CD8-positive, alpha-beta memory T cell (primary cell): ENCODE measurements at regions not wholly inside any gene's neighbourhood (a gene's known extent, or its start where the extent isn't known, plus 50 kb on each side); places are given as distances from the start of the nearest gene placed in this dataset.
"Not testable (repeated sequence)": the region's sequence is repeated elsewhere in the genome, so short reads cannot be mapped to it uniquely, and the experiment has no call there.

Experiments used
- CTCF ChIA-PET: fragments of 350-600 bp; sonication (Branson Sonifier 250); formaldehyde crosslinking; loops from one replicate; lab custom pipeline; 2021; ENCODE audit warnings: antibody characterized with exemption; lab: Charles Lee
- POLR2A ChIA-PET: fragments of 350-600 bp; sonication (Branson Sonifier 250); formaldehyde crosslinking; loops from one replicate; lab custom pipeline; 2021; ENCODE audit warnings: antibody characterized with exemption; lab: Charles Lee
- DNase-seq, 5 donors: peaks; one replicate each; pipeline versions ENCODE4 v3.0.0 to v3.0.0-alpha.2; 2020 to 2022; ENCODE audit warnings: mixed read lengths in 1 of 5
- H3K27ac ChIP-seq: one replicate; pipeline ENCODE4 v1.7.0; 2013; ENCODE audit warnings: low read depth, mild to moderate bottlenecking, low read length, moderate library complexity
- H3K27me3 ChIP-seq: 2 replicates; pipeline ENCODE4 v1.7.0; 2013; ENCODE audit warnings: low read length, mild to moderate bottlenecking; ENCODE audit not compliant: insufficient read depth, poor library complexity, severe bottlenecking
- H3K36me3 ChIP-seq: 2 replicates; pipeline ENCODE4 v1.7.0; 2013; ENCODE audit warnings: mild to moderate bottlenecking, low read length, moderate library complexity; ENCODE audit not compliant: insufficient read depth
- H3K4me1 ChIP-seq: 2 replicates; pipeline ENCODE4 v1.7.0; 2013; ENCODE audit warnings: mild to moderate bottlenecking, low read length, moderate library complexity; ENCODE audit not compliant: insufficient read depth
- H3K4me3 ChIP-seq: 2 replicates; pipeline ENCODE4 v1.7.0; 2013; ENCODE audit warnings: mild to moderate bottlenecking, low read length
- H3K9me3 ChIP-seq: 2 replicates; pipeline ENCODE4 v1.7.0; 2013; ENCODE audit warnings: mild to moderate bottlenecking, low read length
- H3K27ac Mint-ChIP-seq, 8 donors: one replicate each; pipeline ENCODE4 v1.8.0; 2020 to 2021; ENCODE audit warnings: mixed read lengths in 8 of 8, mild to moderate bottlenecking in 6 of 8, inconsistent platforms in 3 of 8, moderate library complexity in 3 of 8
- H3K27me3 Mint-ChIP-seq, 2 donors: one replicate each; pipeline ENCODE4 v1.8.0; 2020 to 2021; ENCODE audit warnings: mixed read lengths in 2 of 2, mild to moderate bottlenecking in 1 of 2, moderate library complexity in 1 of 2
- H3K36me3 Mint-ChIP-seq, 3 donors: one replicate each; pipeline ENCODE4 v1.8.0; 2020 to 2021; ENCODE audit warnings: mixed read lengths in 3 of 3, inconsistent platforms in 1 of 3, mild to moderate bottlenecking in 1 of 3
- H3K4me1 Mint-ChIP-seq, 3 donors: one replicate each; pipeline ENCODE4 v1.8.0; 2020 to 2021; ENCODE audit warnings: mixed read lengths in 3 of 3, inconsistent platforms in 1 of 3, mild to moderate bottlenecking in 1 of 3
- H3K4me3 Mint-ChIP-seq, 7 donors: one replicate each; pipeline ENCODE4 v1.8.0; 2020 to 2021; ENCODE audit warnings: mixed read lengths in 7 of 7, mild to moderate bottlenecking in 6 of 7, moderate library complexity in 4 of 7, inconsistent platforms in 2 of 7
- H3K9me3 Mint-ChIP-seq, 5 donors: one replicate each; pipeline ENCODE4 v1.8.0; 2020 to 2022; ENCODE audit warnings: mixed read lengths in 5 of 5, mild to moderate bottlenecking in 3 of 5, moderate library complexity in 2 of 5, inconsistent platforms in 1 of 5

GRCh38 chr6:60818072-60818471, 1468.0 kb downstream of the KHDRBS2 start:
- H3K4me1 ChIP-seq, CTCF ChIA-PET, H3K9me3 ChIP-seq, H3K4me1 Mint-ChIP-seq, H3K4me3 Mint-ChIP-seq, H3K27ac ChIP-seq, H3K27ac Mint-ChIP-seq, H3K36me3 Mint-ChIP-seq, DNase-seq, H3K27me3 ChIP-seq, H3K27me3 Mint-ChIP-seq, POLR2A ChIA-PET, H3K4me3 ChIP-seq, H3K36me3 ChIP-seq: not testable (repeated sequence)
- H3K9me3 Mint-ChIP-seq: peaks cover 0 to 17% (median 7%) of the 10 kb centered on the region in 5 donors

GRCh38 chr6:60814784-60815183, 1471.2 kb downstream of the KHDRBS2 start:
- H3K36me3 Mint-ChIP-seq, H3K4me1 ChIP-seq, POLR2A ChIA-PET, H3K27ac ChIP-seq, H3K27me3 ChIP-seq, H3K4me3 Mint-ChIP-seq, H3K4me3 ChIP-seq, H3K4me1 Mint-ChIP-seq, H3K27me3 Mint-ChIP-seq, H3K9me3 ChIP-seq, DNase-seq, H3K36me3 ChIP-seq, H3K27ac Mint-ChIP-seq, CTCF ChIA-PET: not testable (repeated sequence)
- H3K9me3 Mint-ChIP-seq: peaks cover 2 to 21% (median 7%) of the 10 kb centered on the region in 5 donors

- H3K36me3 ChIP-seq, POLR2A ChIA-PET, H3K27ac ChIP-seq, H3K27me3 Mint-ChIP-seq, H3K9me3 ChIP-seq, H3K36me3 Mint-ChIP-seq, H3K4me3 Mint-ChIP-seq, H3K27me3 ChIP-seq, H3K4me3 ChIP-seq, CTCF ChIA-PET, H3K4me1 ChIP-seq, DNase-seq, H3K27ac Mint-ChIP-seq, H3K4me1 Mint-ChIP-seq: not testable (repeated sequence)
- H3K9me3 Mint-ChIP-seq: peaks cover 2 to 21% (median 5%) of the 10 kb centered on the region in 5 donors
These were observed 1472.0 kb downstream of the KHDRBS2 start for GRCh38 chr6:60813897-60814596.

GRCh38 chr6:60810216-60810615, 1475.8 kb downstream of the KHDRBS2 start:
- H3K27ac ChIP-seq, H3K9me3 ChIP-seq, H3K27ac Mint-ChIP-seq, H3K4me3 ChIP-seq, H3K4me1 Mint-ChIP-seq, H3K27me3 ChIP-seq, H3K4me3 Mint-ChIP-seq, POLR2A ChIA-PET, H3K4me1 ChIP-seq, DNase-seq, CTCF ChIA-PET, H3K27me3 Mint-ChIP-seq, H3K36me3 Mint-ChIP-seq, H3K36me3 ChIP-seq: not testable (repeated sequence)
- peaks cover 4 to 30% (median 10%) of the 10 kb centered on the region in 5 donors for H3K9me3 Mint-ChIP-seq

- CTCF ChIA-PET, H3K4me1 Mint-ChIP-seq, H3K27ac ChIP-seq, H3K4me3 Mint-ChIP-seq, H3K36me3 Mint-ChIP-seq, POLR2A ChIA-PET, H3K4me3 ChIP-seq, H3K9me3 ChIP-seq, H3K36me3 ChIP-seq, H3K27me3 Mint-ChIP-seq, DNase-seq, H3K27ac Mint-ChIP-seq, H3K27me3 ChIP-seq, H3K4me1 ChIP-seq: not testable (repeated sequence)
- peaks cover 2 to 17% (median 3%) of the 10 kb centered on the region in 5 donors for H3K9me3 Mint-ChIP-seq
These were observed 1486.9 kb downstream of the KHDRBS2 start for GRCh38 chr6:60799146-60799545.

GRCh38 chr6:60797831-60798230, 1488.2 kb downstream of the KHDRBS2 start:
- H3K36me3 Mint-ChIP-seq, H3K4me3 ChIP-seq, DNase-seq, H3K4me1 Mint-ChIP-seq, H3K9me3 ChIP-seq, POLR2A ChIA-PET, H3K27ac ChIP-seq, H3K4me3 Mint-ChIP-seq, H3K27me3 ChIP-seq, H3K27ac Mint-ChIP-seq, H3K27me3 Mint-ChIP-seq, CTCF ChIA-PET, H3K36me3 ChIP-seq, H3K4me1 ChIP-seq: not testable (repeated sequence)
- peaks cover 0 to 13% (median 3%) of the 10 kb centered on the region in 5 donors for H3K9me3 Mint-ChIP-seq

GRCh38 chr6:60789601-60790000, 1496.4 kb downstream of the KHDRBS2 start:
- H3K36me3 Mint-ChIP-seq, H3K36me3 ChIP-seq, H3K27ac ChIP-seq, H3K27me3 ChIP-seq, DNase-seq, H3K4me3 ChIP-seq, H3K4me1 ChIP-seq, H3K4me1 Mint-ChIP-seq, CTCF ChIA-PET, H3K4me3 Mint-ChIP-seq, H3K9me3 ChIP-seq, POLR2A ChIA-PET, H3K27me3 Mint-ChIP-seq, H3K27ac Mint-ChIP-seq: not testable (repeated sequence)
- H3K9me3 Mint-ChIP-seq: peaks cover 3 to 13% (median 9%) of the 10 kb centered on the region in 5 donors

- H3K4me1 Mint-ChIP-seq, H3K27me3 ChIP-seq, H3K27ac ChIP-seq, CTCF ChIA-PET, H3K9me3 ChIP-seq, H3K36me3 Mint-ChIP-seq, H3K27me3 Mint-ChIP-seq, H3K27ac Mint-ChIP-seq, DNase-seq, H3K36me3 ChIP-seq, H3K4me3 Mint-ChIP-seq, POLR2A ChIA-PET, H3K4me3 ChIP-seq, H3K4me1 ChIP-seq: not testable (repeated sequence)
- H3K9me3 Mint-ChIP-seq: peaks cover 3 to 11% (median 8%) of the 10 kb centered on the region in 5 donors
These were observed 1503.1 kb downstream of the KHDRBS2 start for GRCh38 chr6:60782698-60783464.
